OCI-LY3 (cell line): ENCODE measurements at regions not wholly inside any gene's neighbourhood (a gene's known extent, or its start where the extent isn't known, plus 50 kb on each side); places are given as distances from the start of the nearest gene placed in this dataset.

Experiments
- H2AFZ ChIP-seq: fragments of 200-600, 300-600 bp; shearing (Covaris generic); 2 replicates; pipeline ENCODE4 v1.6.0; 2014; ENCODE audit warnings: antibody characterized with exemption, low read depth, low read length
- H3K27ac ChIP-seq: fragments of 200-600, 300-600 bp; sonication (generic); 2 replicates; pipeline ENCODE4 v1.5.1; 2014; ENCODE audit warnings: mild to moderate bottlenecking, low read length, moderate library complexity, mixed read lengths
- H3K27me3 ChIP-seq: fragments of 200-600, 300-600 bp; sonication (generic); 2 replicates; pipeline ENCODE4 v1.6.1; 2014; ENCODE audit warnings: low read depth, low read length, mixed read lengths
- H3K36me3 ChIP-seq: fragments of 200-600, 300-600 bp; sonication (generic); replicated peaks from 2 replicates; pipeline ENCODE3; 2014; ENCODE audit warnings: low read depth, low read length, mixed read lengths
- H3K4me1 ChIP-seq: fragments of 300-600, 200-600 bp; sonication (generic); 2 replicates; pipeline ENCODE4 v1.6.1; 2014; ENCODE audit warnings: low read length, mixed read lengths
- H3K4me2 ChIP-seq: fragments of 200-600, 300-600 bp; sonication (generic); 2 replicates; pipeline ENCODE4 v1.6.1; 2014; ENCODE audit warnings: low read length, mixed read lengths
- H3K4me3 ChIP-seq: fragments of 300-600, 200-600 bp; sonication (generic); 2 replicates; pipeline ENCODE4 v1.5.1; 2014; ENCODE audit warnings: antibody characterized with exemption, mild to moderate bottlenecking, low read length, moderate library complexity
- H3K79me2 ChIP-seq: fragments of 300-600, 200-600 bp; shearing (Covaris generic); 2 replicates; pipeline ENCODE4 v1.6.1; 2014; ENCODE audit warnings: mild to moderate bottlenecking, low read length, mixed read lengths
- H3K9ac ChIP-seq: fragments of 300-600, 200-600 bp; shearing (Covaris generic); 2 replicates; pipeline ENCODE4 v1.6.0; 2014; ENCODE audit warnings: mild to moderate bottlenecking, low read length, moderate library complexity
- H3K9me3 ChIP-seq: fragments of 200-600, 300-600 bp; shearing (Covaris generic); 2 replicates; pipeline ENCODE4 v1.6.1; 2014; ENCODE audit warnings: low read length, mixed read lengths; ENCODE audit not compliant: insufficient read depth
- H4K20me1 ChIP-seq: fragments of 200-600, 300-600 bp; sonication (generic); 2 replicates; pipeline ENCODE4 v1.6.1; 2016; ENCODE audit warnings: low read length, mixed read lengths; ENCODE audit not compliant: insufficient read depth
- EZH2phosphoT487 ChIP-seq: fragments of 200-600 bp; shearing (Covaris generic); IDR thresholded peaks from 2 replicates; pipeline ENCODE4 v1.6.1; 2018; ENCODE audit warnings: antibody characterized with exemption, mixed run types, low read depth
- TF ChIP-seq, protein P1 (sequence below): fragments of 200-600, 300-600 bp; sonication (generic); IDR thresholded peaks from 2 replicates; pipeline ENCODE4 v1.5.1; 2014; ENCODE audit warnings: antibody characterized with exemption, low read length, low read depth

- no peak for TF ChIP-seq EZH2phosphoT487
- TF ChIP-seq, protein P1, sequence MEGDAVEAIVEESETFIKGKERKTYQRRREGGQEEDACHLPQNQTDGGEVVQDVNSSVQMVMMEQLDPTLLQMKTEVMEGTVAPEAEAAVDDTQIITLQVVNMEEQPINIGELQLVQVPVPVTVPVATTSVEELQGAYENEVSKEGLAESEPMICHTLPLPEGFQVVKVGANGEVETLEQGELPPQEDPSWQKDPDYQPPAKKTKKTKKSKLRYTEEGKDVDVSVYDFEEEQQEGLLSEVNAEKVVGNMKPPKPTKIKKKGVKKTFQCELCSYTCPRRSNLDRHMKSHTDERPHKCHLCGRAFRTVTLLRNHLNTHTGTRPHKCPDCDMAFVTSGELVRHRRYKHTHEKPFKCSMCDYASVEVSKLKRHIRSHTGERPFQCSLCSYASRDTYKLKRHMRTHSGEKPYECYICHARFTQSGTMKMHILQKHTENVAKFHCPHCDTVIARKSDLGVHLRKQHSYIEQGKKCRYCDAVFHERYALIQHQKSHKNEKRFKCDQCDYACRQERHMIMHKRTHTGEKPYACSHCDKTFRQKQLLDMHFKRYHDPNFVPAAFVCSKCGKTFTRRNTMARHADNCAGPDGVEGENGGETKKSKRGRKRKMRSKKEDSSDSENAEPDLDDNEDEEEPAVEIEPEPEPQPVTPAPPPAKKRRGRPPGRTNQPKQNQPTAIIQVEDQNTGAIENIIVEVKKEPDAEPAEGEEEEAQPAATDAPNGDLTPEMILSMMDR = no peak
- Histone ChIP-seq H4K20me1 (no peaks in the 10 kb centered on the region), H3K27me3 (no peaks in the 10 kb centered on the region), H3K4me3 (no peak overlapping the region), H2AFZ (no peak overlapping the region), H3K9ac (no peak overlapping the region), H3K79me2 (no peaks in the 10 kb centered on the region), H3K4me1 (no peaks in the 10 kb centered on the region), H3K27ac (no peak overlapping the region), H3K9me3 (no peaks in the 10 kb centered on the region), H3K4me2 (no peak overlapping the region), H3K36me3 (no peaks in the 10 kb centered on the region)
These were observed 214.9 kb upstream of the LMCD1 start for GRCh38 chr3:8286749-8287148.

DNA sequence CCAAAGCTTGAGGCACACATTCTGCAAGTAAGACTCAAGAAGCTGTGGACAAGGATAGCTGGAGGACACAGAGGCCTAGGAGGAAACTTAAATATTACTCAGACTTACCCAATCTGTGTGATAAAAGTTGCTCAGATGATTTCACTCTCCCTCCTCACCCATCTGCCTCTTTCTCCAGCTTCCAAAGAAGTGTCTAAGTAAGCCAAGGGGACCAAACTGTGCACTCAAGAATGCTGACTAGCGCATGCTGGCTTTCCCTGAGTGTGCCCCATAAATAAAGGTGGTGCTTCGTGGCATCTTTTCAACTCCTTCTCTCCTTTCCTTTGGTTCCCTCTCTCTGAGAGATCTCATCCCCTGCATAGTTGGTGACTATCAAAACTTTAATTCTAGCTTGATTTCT is 211.0 kb upstream of the LMCD1 start:
- no peaks in the 10 kb centered on the region for H3K79me2 ChIP-seq
- no peaks in the 10 kb centered on the region for H3K36me3 ChIP-seq
- TF ChIP-seq, protein P1 = no peak
- no peak for TF ChIP-seq EZH2phosphoT487
- no peak overlapping the region for H3K4me3 ChIP-seq
- H3K4me1 ChIP-seq = no peaks in the 10 kb centered on the region
- no peak overlapping the region for H3K4me2 ChIP-seq
- H3K27ac ChIP-seq = no peak overlapping the region
- H3K9me3 ChIP-seq = no peaks in the 10 kb centered on the region
- H3K27me3 ChIP-seq = no peaks in the 10 kb centered on the region
- H2AFZ ChIP-seq = no peak overlapping the region
- no peak overlapping the region for H3K9ac ChIP-seq
- no peaks in the 10 kb centered on the region for H4K20me1 ChIP-seq

GRCh38 chr3:8296461-8296860 is 205.2 kb upstream of the LMCD1 start:
- H3K36me3 ChIP-seq = no peaks in the 10 kb centered on the region
- no peaks in the 10 kb centered on the region for H4K20me1 ChIP-seq
- no peak overlapping the region for H3K9ac ChIP-seq
- no peak overlapping the region for H3K4me3 ChIP-seq
- H3K4me2 ChIP-seq = no peak overlapping the region
- TF ChIP-seq, protein P1 = no peak
- no peak for TF ChIP-seq EZH2phosphoT487
- no peak overlapping the region for H3K27ac ChIP-seq
- no peaks in the 10 kb centered on the region for H3K4me1 ChIP-seq
- no peaks in the 10 kb centered on the region for H3K79me2 ChIP-seq
- H3K9me3 ChIP-seq = no peaks in the 10 kb centered on the region
- H2AFZ ChIP-seq = no peak overlapping the region
- H3K27me3 ChIP-seq = peaks cover 10% of the 10 kb centered on the region; the same call in 1 of the 2 replicates

DNA sequence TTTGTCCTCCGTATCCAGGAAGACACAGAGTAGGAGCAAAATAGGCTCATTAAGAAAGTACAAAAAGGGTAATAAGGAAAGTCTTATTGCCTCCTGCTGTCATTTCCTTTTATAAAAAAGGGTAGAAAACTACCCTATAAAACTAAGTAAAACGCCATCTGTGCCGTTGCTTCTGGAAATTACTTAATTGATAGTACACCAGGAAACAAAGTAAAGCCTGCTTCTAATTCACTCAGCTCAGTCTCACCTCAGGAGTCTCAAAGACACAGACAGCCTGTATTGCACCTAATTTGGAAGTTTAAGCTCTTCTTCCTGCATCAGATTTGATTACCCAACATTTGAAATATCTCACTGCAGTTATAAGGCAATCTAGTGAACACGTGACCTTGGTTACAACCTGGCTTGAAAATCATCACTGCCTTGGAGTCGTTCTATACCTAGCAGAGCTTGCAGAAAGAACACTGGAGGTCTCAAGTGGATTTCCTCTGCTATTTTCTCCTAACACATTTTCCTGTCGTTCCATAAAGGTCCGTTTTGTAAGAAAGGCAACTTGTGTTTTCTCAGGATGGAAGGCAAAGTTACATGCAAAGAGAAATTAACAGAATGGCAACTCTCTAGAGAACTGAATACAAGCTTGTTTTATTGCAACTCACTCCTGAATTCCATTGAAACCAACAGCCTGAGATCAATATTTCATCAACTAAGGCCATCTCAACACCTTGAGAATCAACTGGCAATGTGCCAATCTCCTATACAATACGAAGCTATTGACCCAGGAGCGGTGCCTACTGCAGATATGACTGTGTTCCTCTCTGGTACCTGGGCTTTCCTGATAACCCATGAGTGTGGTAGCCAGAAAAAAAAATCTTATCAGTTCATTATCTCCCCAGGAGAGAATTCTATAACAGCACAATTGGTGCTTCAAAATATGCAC is 203.3 kb upstream of the LMCD1 start:
- Histone ChIP-seq H3K36me3 (no peaks in the 10 kb centered on the region), H2AFZ (no peak overlapping the region), H3K27me3 (peaks cover 10% of the 10 kb centered on the region; the same call in 1 of the 2 replicates), H4K20me1 (no peaks in the 10 kb centered on the region), H3K4me2 (no peak overlapping the region), H3K79me2 (no peaks in the 10 kb centered on the region), H3K9ac (no peak overlapping the region), H3K27ac (no peak overlapping the region), H3K9me3 (no peaks in the 10 kb centered on the region), H3K4me1 (no peaks in the 10 kb centered on the region), H3K4me3 (no peak overlapping the region)
- TF ChIP-seq EZH2phosphoT487 = no peak
- TF ChIP-seq, protein P1 = no peak
